Neural progenitor cell (in vitro differentiated cells): ENCODE measurements at regions not wholly inside any gene's neighbourhood (a gene's known extent, or its start where the extent isn't known, plus 50 kb on each side); places are given as distances from the start of the nearest gene placed in this dataset.
"Not testable (repeated sequence)": the region's sequence is repeated elsewhere in the genome, so short reads cannot be mapped to it uniquely, and the experiment has no call there.

Experiments
- DNase-seq: peaks from one replicate; pipeline ENCODE4 v3.0.0-alpha.2; 2016; ENCODE audit warnings: low spot score
- H2AFZ ChIP-seq: fragments of 200-600 bp; sonication (generic); replicated peaks from 2 replicates; pipeline ENCODE4 v1.6.1; 2016; ENCODE audit warnings: antibody characterized with exemption
- H3F3A ChIP-seq: fragments of 200-600 bp; sonication (generic); 2 replicates; pipeline ENCODE4 v1.6.1; 2016; ENCODE audit warnings: antibody characterized with exemption, low read depth
- H3K27ac ChIP-seq: fragments of 200-600 bp; sonication (generic); 2 replicates; pipeline ENCODE4 v1.5.1; 2016; ENCODE audit warnings: mild to moderate bottlenecking
- H3K27me3 ChIP-seq: fragments of 200-600 bp; sonication (generic); 2 replicates; pipeline ENCODE4 v1.6.1; 2016; ENCODE audit warnings: mild to moderate bottlenecking, moderate library complexity
- H3K36me3 ChIP-seq: fragments of 200-600 bp; sonication (generic); 2 replicates; pipeline ENCODE4 v1.5.1; 2016
- H3K4me1 ChIP-seq: fragments of 200-600 bp; sonication (generic); 2 replicates; pipeline ENCODE4 v1.6.1; 2016; ENCODE audit warnings: mixed run types
- H3K4me2 ChIP-seq: fragments of 200-600 bp; sonication (generic); 2 replicates; pipeline ENCODE4 v1.6.1; 2016
- H3K4me3 ChIP-seq: fragments of 200-600 bp; sonication (generic); 2 replicates; pipeline ENCODE4 v1.5.1; 2016
- H3K79me2 ChIP-seq: fragments of 200-600 bp; sonication (generic); 2 replicates; pipeline ENCODE4 v1.6.1; 2016; ENCODE audit warnings: low read depth
- H3K9ac ChIP-seq: fragments of 200-600 bp; sonication (generic); 2 replicates; pipeline ENCODE4 v1.6.1; 2016
- H3K9me3 ChIP-seq: fragments of 200-600 bp; sonication (generic); 2 replicates; pipeline ENCODE4 v1.5.1; 2016; ENCODE audit warnings: low read depth
- H4K20me1 ChIP-seq: fragments of 200-600 bp; sonication (generic); 2 replicates; pipeline ENCODE4 v1.6.1; 2016; ENCODE audit warnings: low read depth
- H3K27ac Mint-ChIP-seq: 3 replicates; pipeline ENCODE4 v1.8.0; 2021; ENCODE audit warnings: mixed read lengths
- H3K27me3 Mint-ChIP-seq: 2 replicates; pipeline ENCODE4 v1.8.0; 2022; ENCODE audit warnings: low read depth, mild to moderate bottlenecking, inconsistent platforms, moderate library complexity, mixed read lengths; ENCODE audit not compliant: insufficient read depth
- H3K36me3 Mint-ChIP-seq: 3 replicates; pipeline ENCODE4 v1.8.0; 2021; ENCODE audit warnings: mixed read lengths
- H3K4me1 Mint-ChIP-seq: 3 replicates; pipeline ENCODE4 v1.8.0; 2021; ENCODE audit warnings: mixed read lengths
- H3K4me3 Mint-ChIP-seq: 3 replicates; pipeline ENCODE4 v1.8.0; 2021; ENCODE audit warnings: mild to moderate bottlenecking, moderate library complexity, mixed read lengths
- H3K9me3 Mint-ChIP-seq: 3 replicates; pipeline ENCODE4 v1.8.0; 2020; ENCODE audit warnings: mixed read lengths
- CTCF ChIP-seq: fragments of 200-600 bp; sonication (generic); IDR thresholded peaks from 2 replicates; pipeline ENCODE4 v1.5.1; 2017; ENCODE audit warnings: antibody characterized with exemption, mild to moderate bottlenecking
- EZH2 ChIP-seq: fragments of 200-600 bp; sonication (generic); IDR thresholded peaks from 2 replicates; pipeline ENCODE4 v1.6.1; 2017; ENCODE audit warnings: antibody characterized with exemption, mild to moderate bottlenecking, moderate library complexity
- EZH2phosphoT487 ChIP-seq: fragments of 200-600 bp; sonication (generic); IDR thresholded peaks from 2 replicates; pipeline ENCODE4 v1.6.1; 2017; ENCODE audit warnings: antibody characterized with exemption

- Histone ChIP-seq H3K36me3 (no peaks in the 10 kb centered on the region), H2AFZ (no peak overlapping the region), H3K27ac (no peak overlapping the region), H3K9ac (no peak overlapping the region), H3K27me3 (no peaks in the 10 kb centered on the region), H3F3A (no peaks in the 10 kb centered on the region), H3K4me3 (no peak overlapping the region), H4K20me1 (no peaks in the 10 kb centered on the region), H3K9me3 (no peaks in the 10 kb centered on the region), H3K79me2 (no peaks in the 10 kb centered on the region), H3K4me1 (no peaks in the 10 kb centered on the region), H3K4me2 (no peak overlapping the region)
- no peak overlapping the region for H3K4me3 Mint-ChIP-seq
- TF ChIP-seq EZH2phosphoT487: no peak
- no peak for TF ChIP-seq CTCF
- TF ChIP-seq EZH2: no peak
- H3K27me3 Mint-ChIP-seq: peaks cover 3% of the 10 kb centered on the region
- peaks cover 3% of the 10 kb centered on the region for H3K9me3 Mint-ChIP-seq
- no peak for DNase-seq
- no peaks in the 10 kb centered on the region for H3K4me1 Mint-ChIP-seq
- H3K27ac Mint-ChIP-seq: no peak overlapping the region
- no peaks in the 10 kb centered on the region for H3K36me3 Mint-ChIP-seq
Measured at GRCh38 chrX:952816-953215, 259.6 kb downstream of the CRLF2 start.

- H3K4me3 Mint-ChIP-seq: not testable (repeated sequence)
- H3K27ac Mint-ChIP-seq: peak overlapping the region; percentile 24
Measured at GRCh38 chrX:947262-947661, 265.2 kb downstream of the CRLF2 start.

GRCh38 chrX:943035-943434 is 269.4 kb downstream of the CRLF2 start:
- DNase-seq: no peak
- no peak for TF ChIP-seq CTCF
- TF ChIP-seq EZH2phosphoT487: no peak
- TF ChIP-seq EZH2: no peak
- no peak overlapping the region for H3K27ac ChIP-seq
- Mint-ChIP-seq H3K4me1 (no peaks in the 10 kb centered on the region), H3K27ac (no peak overlapping the region), H3K27me3 (peaks cover 8% of the 10 kb centered on the region), H3K9me3 (peaks cover 2% of the 10 kb centered on the region), H3K4me3 (no peak overlapping the region), H3K36me3 (no peaks in the 10 kb centered on the region)
- H3K9me3 ChIP-seq: no peaks in the 10 kb centered on the region
- H3F3A ChIP-seq: no peaks in the 10 kb centered on the region
- no peak overlapping the region for H2AFZ ChIP-seq
- no peaks in the 10 kb centered on the region for H4K20me1 ChIP-seq
- H3K4me2 ChIP-seq: no peak overlapping the region
- H3K27me3 ChIP-seq: peaks cover 20% of the 10 kb centered on the region
- no peaks in the 10 kb centered on the region for H3K79me2 ChIP-seq
- no peaks in the 10 kb centered on the region for H3K36me3 ChIP-seq
- H3K4me3 ChIP-seq: no peak overlapping the region
- H3K4me1 ChIP-seq: no peaks in the 10 kb centered on the region
- H3K9ac ChIP-seq: no peak overlapping the region

More at GRCh38 chrX:947262-947661, 265.2 kb downstream of the CRLF2 start:
- not testable (repeated sequence) for H2AFZ ChIP-seq, H3K9me3 Mint-ChIP-seq, H3K36me3 Mint-ChIP-seq, H3K27ac ChIP-seq, H3K9me3 ChIP-seq, H3K27me3 Mint-ChIP-seq, DNase-seq, H3K4me1 Mint-ChIP-seq, H3K79me2 ChIP-seq, H3F3A ChIP-seq, H3K4me3 ChIP-seq, H3K9ac ChIP-seq, H3K27me3 ChIP-seq, H3K4me1 ChIP-seq, H3K36me3 ChIP-seq, H4K20me1 ChIP-seq, H3K4me2 ChIP-seq

- H3K9me3 Mint-ChIP-seq: no peaks in the 10 kb centered on the region
- no peak overlapping the region for H3K4me3 Mint-ChIP-seq
- no peak for DNase-seq
- Histone ChIP-seq H3K4me2 (no peak overlapping the region), H3F3A (no peaks in the 10 kb centered on the region), H3K79me2 (no peaks in the 10 kb centered on the region), H3K27ac (no peak overlapping the region), H4K20me1 (no peaks in the 10 kb centered on the region), H3K36me3 (no peaks in the 10 kb centered on the region), H2AFZ (peak overlapping the region; percentile 34), H3K4me1 (no peaks in the 10 kb centered on the region), H3K9me3 (no peaks in the 10 kb centered on the region), H3K27me3 (peaks cover 20% of the 10 kb centered on the region), H3K4me3 (no peak overlapping the region), H3K9ac (no peak overlapping the region)
- TF ChIP-seq EZH2phosphoT487 (no peak), CTCF (no peak), EZH2 (no peak)
- H3K4me1 Mint-ChIP-seq: peaks cover 7% of the 10 kb centered on the region
- H3K27me3 Mint-ChIP-seq: peaks cover 9% of the 10 kb centered on the region
- no peaks in the 10 kb centered on the region for H3K36me3 Mint-ChIP-seq
- no peak overlapping the region for H3K27ac Mint-ChIP-seq
Measured at GRCh38 chrX:940691-941090, 271.8 kb downstream of the CRLF2 start.
